ENCODE measurements at regions not wholly inside any gene's neighbourhood (a gene's known extent, or its start where the extent isn't known, plus 50 kb on each side); places are given as distances from the start of the nearest gene placed in this dataset.

DNA sequence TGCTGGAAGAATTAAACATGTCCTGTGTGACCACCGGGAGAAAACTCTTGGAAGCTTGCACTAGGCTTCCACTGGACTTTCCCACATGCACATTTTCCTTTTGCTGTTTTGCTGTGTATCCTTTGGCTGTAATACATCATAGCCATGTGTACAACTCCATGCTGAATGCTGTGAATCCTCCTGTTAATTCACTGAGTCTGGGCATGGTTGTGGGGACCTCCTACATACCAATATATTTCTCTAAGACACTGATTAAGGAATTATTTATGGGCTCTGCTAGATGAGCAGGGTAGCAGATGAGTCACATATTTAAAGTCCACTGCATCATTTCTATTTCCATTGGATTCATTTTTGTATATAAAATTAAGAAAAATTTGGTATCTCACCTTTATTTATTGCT lies 220.1 kb downstream of the CYLC2 start:
- Histone ChIP-seq H3F3A (replicated peaks; ENCODE audit: low read depth) (no peaks in the 10 kb centered on the region), H3K9me2 (ENCODE audit: insufficient read depth) (no peaks in the 10 kb centered on the region), H3K27me3 (ENCODE audit: insufficient read depth) (no peaks in the 10 kb centered on the region), H3K36me3 (ENCODE audit: insufficient read depth) (peaks cover 8% of the 10 kb centered on the region), H4K20me1 (replicated peaks; ENCODE audit: insufficient read depth) (no peaks in the 10 kb centered on the region), H3K4me1 (ENCODE audit: insufficient read depth) (no peaks in the 10 kb centered on the region), H3K4me2 (no peak overlapping the region), H3K4me3 (no peak overlapping the region), H3K27ac (ENCODE audit: low read depth) (no peak overlapping the region), H3K79me2 (replicated peaks; ENCODE audit: insufficient read depth) (no peaks in the 10 kb centered on the region), H2AFZ (no peak overlapping the region)
- Mint-ChIP-seq H3K27me3 (ENCODE audit: insufficient read depth, low read depth, poor library complexity) (peaks cover 4% of the 10 kb centered on the region), H3K36me3 (ENCODE audit: low read depth) (peaks cover 28% of the 10 kb centered on the region), H3K4me1 (no peaks in the 10 kb centered on the region), H3K9me3 (peaks cover 94% of the 10 kb centered on the region), H3K4me3 (no peak overlapping the region), H3K27ac (no peak overlapping the region)
- no peak for DNase-seq (ENCODE audit: low spot score)
- TF ChIP-seq EZH2 (IDR thresholded peaks at IDR 0.05; ENCODE audit: low read depth, unreplicated experiment) (no peak), JUNB (IDR thresholded peaks at IDR 0.05; ENCODE audit: unreplicated experiment) (no peak), CREB1 (CRISPR knock-in tag; IDR thresholded peaks at IDR 0.05; ENCODE audit: low read depth) (no peak), POLR2AphosphoS5 (IDR thresholded peaks at IDR 0.05; ENCODE audit: low read depth) (no peak), ZNF114 (CRISPR knock-in tag; IDR thresholded peaks at IDR 0.05) (no peak), EZH2phosphoT487 (IDR thresholded peaks at IDR 0.05; ENCODE audit: unreplicated experiment) (no peak), STAT1 (IDR thresholded peaks at IDR 0.05; ENCODE audit: unreplicated experiment) (no peak), ZNF331 (CRISPR knock-in tag; IDR thresholded peaks at IDR 0.05; ENCODE audit: low read depth) (no peak), NANOG (IDR thresholded peaks at IDR 0.05; ENCODE audit: borderline replicate concordance) (no peak)
- TF ChIP-seq, protein P1, sequence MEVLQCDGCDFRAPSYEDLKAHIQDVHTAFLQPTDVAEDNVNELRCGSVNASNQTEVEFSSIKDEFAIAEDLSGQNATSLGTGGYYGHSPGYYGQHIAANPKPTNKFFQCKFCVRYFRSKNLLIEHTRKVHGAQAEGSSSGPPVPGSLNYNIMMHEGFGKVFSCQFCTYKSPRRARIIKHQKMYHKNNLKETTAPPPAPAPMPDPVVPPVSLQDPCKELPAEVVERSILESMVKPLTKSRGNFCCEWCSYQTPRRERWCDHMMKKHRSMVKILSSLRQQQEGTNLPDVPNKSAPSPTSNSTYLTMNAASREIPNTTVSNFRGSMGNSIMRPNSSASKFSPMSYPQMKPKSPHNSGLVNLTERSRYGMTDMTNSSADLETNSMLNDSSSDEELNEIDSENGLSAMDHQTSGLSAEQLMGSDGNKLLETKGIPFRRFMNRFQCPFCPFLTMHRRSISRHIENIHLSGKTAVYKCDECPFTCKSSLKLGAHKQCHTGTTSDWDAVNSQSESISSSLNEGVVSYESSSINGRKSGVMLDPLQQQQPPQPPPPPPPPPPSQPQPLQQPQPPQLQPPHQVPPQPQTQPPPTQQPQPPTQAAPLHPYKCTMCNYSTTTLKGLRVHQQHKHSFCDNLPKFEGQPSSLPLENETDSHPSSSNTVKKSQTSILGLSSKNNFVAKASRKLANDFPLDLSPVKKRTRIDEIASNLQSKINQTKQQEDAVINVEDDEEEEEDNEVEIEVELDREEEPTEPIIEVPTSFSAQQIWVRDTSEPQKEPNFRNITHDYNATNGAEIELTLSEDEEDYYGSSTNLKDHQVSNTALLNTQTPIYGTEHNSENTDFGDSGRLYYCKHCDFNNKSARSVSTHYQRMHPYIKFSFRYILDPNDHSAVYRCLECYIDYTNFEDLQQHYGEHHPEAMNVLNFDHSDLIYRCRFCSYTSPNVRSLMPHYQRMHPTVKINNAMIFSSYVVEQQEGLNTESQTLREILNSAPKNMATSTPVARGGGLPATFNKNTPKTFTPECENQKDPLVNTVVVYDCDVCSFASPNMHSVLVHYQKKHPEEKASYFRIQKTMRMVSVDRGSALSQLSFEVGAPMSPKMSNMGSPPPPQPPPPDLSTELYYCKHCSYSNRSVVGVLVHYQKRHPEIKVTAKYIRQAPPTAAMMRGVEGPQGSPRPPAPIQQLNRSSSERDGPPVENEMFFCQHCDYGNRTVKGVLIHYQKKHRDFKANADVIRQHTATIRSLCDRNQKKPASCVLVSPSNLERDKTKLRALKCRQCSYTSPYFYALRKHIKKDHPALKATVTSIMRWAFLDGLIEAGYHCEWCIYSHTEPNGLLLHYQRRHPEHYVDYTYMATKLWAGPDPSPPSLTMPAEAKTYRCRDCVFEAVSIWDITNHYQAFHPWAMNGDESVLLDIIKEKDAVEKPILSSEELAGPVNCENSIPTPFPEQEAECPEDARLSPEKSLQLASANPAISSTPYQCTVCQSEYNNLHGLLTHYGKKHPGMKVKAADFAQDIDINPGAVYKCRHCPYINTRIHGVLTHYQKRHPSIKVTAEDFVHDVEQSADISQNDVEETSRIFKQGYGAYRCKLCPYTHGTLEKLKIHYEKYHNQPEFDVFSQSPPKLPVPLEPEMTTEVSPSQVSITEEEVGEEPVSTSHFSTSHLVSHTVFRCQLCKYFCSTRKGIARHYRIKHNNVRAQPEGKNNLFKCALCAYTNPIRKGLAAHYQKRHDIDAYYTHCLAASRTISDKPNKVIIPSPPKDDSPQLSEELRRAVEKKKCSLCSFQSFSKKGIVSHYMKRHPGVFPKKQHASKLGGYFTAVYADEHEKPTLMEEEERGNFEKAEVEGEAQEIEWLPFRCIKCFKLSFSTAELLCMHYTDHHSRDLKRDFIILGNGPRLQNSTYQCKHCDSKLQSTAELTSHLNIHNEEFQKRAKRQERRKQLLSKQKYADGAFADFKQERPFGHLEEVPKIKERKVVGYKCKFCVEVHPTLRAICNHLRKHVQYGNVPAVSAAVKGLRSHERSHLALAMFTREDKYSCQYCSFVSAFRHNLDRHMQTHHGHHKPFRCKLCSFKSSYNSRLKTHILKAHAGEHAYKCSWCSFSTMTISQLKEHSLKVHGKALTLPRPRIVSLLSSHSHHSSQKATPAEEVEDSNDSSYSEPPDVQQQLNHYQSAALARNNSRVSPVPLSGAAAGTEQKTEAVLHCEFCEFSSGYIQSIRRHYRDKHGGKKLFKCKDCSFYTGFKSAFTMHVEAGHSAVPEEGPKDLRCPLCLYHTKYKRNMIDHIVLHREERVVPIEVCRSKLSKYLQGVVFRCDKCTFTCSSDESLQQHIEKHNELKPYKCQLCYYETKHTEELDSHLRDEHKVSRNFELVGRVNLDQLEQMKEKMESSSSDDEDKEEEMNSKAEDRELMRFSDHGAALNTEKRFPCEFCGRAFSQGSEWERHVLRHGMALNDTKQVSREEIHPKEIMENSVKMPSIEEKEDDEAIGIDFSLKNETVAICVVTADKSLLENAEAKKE (CRISPR knock-in tag; IDR thresholded peaks at IDR 0.05) = no peak
- TF ChIP-seq, protein P2, sequence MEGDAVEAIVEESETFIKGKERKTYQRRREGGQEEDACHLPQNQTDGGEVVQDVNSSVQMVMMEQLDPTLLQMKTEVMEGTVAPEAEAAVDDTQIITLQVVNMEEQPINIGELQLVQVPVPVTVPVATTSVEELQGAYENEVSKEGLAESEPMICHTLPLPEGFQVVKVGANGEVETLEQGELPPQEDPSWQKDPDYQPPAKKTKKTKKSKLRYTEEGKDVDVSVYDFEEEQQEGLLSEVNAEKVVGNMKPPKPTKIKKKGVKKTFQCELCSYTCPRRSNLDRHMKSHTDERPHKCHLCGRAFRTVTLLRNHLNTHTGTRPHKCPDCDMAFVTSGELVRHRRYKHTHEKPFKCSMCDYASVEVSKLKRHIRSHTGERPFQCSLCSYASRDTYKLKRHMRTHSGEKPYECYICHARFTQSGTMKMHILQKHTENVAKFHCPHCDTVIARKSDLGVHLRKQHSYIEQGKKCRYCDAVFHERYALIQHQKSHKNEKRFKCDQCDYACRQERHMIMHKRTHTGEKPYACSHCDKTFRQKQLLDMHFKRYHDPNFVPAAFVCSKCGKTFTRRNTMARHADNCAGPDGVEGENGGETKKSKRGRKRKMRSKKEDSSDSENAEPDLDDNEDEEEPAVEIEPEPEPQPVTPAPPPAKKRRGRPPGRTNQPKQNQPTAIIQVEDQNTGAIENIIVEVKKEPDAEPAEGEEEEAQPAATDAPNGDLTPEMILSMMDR (conservative IDR thresholded peaks at IDR 0.05; ENCODE audit: low read depth in 2 of 2) = no peak
- TF ChIP-seq, protein P3, sequence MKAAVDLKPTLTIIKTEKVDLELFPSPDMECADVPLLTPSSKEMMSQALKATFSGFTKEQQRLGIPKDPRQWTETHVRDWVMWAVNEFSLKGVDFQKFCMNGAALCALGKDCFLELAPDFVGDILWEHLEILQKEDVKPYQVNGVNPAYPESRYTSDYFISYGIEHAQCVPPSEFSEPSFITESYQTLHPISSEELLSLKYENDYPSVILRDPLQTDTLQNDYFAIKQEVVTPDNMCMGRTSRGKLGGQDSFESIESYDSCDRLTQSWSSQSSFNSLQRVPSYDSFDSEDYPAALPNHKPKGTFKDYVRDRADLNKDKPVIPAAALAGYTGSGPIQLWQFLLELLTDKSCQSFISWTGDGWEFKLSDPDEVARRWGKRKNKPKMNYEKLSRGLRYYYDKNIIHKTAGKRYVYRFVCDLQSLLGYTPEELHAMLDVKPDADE (IDR thresholded peaks at IDR 0.05) = no peak
- TF ChIP-seq, protein P4, sequence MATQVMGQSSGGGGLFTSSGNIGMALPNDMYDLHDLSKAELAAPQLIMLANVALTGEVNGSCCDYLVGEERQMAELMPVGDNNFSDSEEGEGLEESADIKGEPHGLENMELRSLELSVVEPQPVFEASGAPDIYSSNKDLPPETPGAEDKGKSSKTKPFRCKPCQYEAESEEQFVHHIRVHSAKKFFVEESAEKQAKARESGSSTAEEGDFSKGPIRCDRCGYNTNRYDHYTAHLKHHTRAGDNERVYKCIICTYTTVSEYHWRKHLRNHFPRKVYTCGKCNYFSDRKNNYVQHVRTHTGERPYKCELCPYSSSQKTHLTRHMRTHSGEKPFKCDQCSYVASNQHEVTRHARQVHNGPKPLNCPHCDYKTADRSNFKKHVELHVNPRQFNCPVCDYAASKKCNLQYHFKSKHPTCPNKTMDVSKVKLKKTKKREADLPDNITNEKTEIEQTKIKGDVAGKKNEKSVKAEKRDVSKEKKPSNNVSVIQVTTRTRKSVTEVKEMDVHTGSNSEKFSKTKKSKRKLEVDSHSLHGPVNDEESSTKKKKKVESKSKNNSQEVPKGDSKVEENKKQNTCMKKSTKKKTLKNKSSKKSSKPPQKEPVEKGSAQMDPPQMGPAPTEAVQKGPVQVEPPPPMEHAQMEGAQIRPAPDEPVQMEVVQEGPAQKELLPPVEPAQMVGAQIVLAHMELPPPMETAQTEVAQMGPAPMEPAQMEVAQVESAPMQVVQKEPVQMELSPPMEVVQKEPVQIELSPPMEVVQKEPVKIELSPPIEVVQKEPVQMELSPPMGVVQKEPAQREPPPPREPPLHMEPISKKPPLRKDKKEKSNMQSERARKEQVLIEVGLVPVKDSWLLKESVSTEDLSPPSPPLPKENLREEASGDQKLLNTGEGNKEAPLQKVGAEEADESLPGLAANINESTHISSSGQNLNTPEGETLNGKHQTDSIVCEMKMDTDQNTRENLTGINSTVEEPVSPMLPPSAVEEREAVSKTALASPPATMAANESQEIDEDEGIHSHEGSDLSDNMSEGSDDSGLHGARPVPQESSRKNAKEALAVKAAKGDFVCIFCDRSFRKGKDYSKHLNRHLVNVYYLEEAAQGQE (IDR thresholded peaks at IDR 0.05; ENCODE audit: unreplicated experiment) = no peak
- ATAC-seq = no peak
